Gastrocnemius medialis (tissue), 4 donors: ENCODE measurements at regions not wholly inside any gene's neighbourhood (a gene's known extent, or its start where the extent isn't known, plus 50 kb on each side); places are given as distances from the start of the nearest gene placed in this dataset.

Experiments used
- CTCF ChIP-seq, 5 experiments: fragments of 450-650 bp in 3 of 5; fragments of 200-600 bp in 2 of 5; sonication (generic) in 2 of 5; IDR thresholded peaks in 4 of 5; conservative IDR thresholded peaks in 1 of 5; 1 replicate in 4 of 5; 2 replicates in 1 of 5; pipeline ENCODE4 v1.5.1; 2016 to 2019; ENCODE audit warnings: antibody characterized with exemption in 5 of 5, mild to moderate bottlenecking in 3 of 5, moderate library complexity in 3 of 5
- POLR2A ChIP-seq, 2 donors: fragments of 450-650 bp; IDR thresholded peaks; one replicate each; pipeline ENCODE4 v1.6.1; 2017; ENCODE audit warnings: antibody characterized with exemption in 2 of 2, mild to moderate bottlenecking in 2 of 2, moderate library complexity in 2 of 2

GRCh38 chr22:48152916-48153315 lies 1390.5 kb downstream of the TBC1D22A start:
- TF ChIP-seq CTCF (IDR thresholded peaks at IDR 0.05 in 4 of 5, conservative IDR thresholded peaks at IDR 0.05 in 1 of 5): no peak
- TF ChIP-seq POLR2A (IDR thresholded peaks at IDR 0.05): no peak
